Heart left ventricle (tissue), 13 donors: ENCODE measurements at regions not wholly inside any gene's neighbourhood (a gene's known extent, or its start where the extent isn't known, plus 50 kb on each side); places are given as distances from the start of the nearest gene placed in this dataset.

ENCODE experiments used
- POLR2A ChIP-seq, 2 donors: fragments of 450-650 bp; IDR thresholded peaks; one replicate each; pipeline ENCODE4 v1.6.1; 2017; ENCODE audit warnings: antibody characterized with exemption in 2 of 2, mild to moderate bottlenecking in 2 of 2, moderate library complexity in 2 of 2
- TF ChIP-seq, protein P1 (sequence below), 12 donors: fragments of 200-600 bp; sonication (generic) in 4 of 12; IDR thresholded peaks; one replicate each; pipeline versions ENCODE4 v1.5.0 to v1.8.0; 2018 to 2022; ENCODE audit warnings: antibody characterized with exemption in 12 of 12, mild to moderate bottlenecking in 5 of 12
- donor health status: ischemic (EF 13 %, LVEDD 7.1; RV severe dilation, severe dysfunction).
- donor health status: DM: no; HTN: yes; CAD: no.
- donor health status: DM: no; HTN: no; CAD: no.
- donor health status: ischemic (EF 25% LVEDD 6.9; RV normal size, moderate dysfunction).
- donor health status: ischemic (EF 25% LVEDD 5.7; RV mildly dilated, moderate dysfunction).
- donor health status: ischemic (EF 35%, LVEDD 5.7; RV mildly dilated, moderate dysfunction).
- donor health status: nonischemic (EF 11% LVEDD 7.7; RV severe dilation, severe dysfunction).
- donor health status: DM: yes; HTN: yes; CAD: no.
- donor health status: PGD.
- donor health status: ischemic (EF 29% LVEDD 5.4; RV normal size, mild dysfunction).
- donor health status: nonischemic (EF 23%, LVEDD 6.1; RV moderate dilation, normal function).

GRCh38 chr2:42850016-42850805, 57.8 kb upstream of the HAAO start:
- TF ChIP-seq, protein P1, sequence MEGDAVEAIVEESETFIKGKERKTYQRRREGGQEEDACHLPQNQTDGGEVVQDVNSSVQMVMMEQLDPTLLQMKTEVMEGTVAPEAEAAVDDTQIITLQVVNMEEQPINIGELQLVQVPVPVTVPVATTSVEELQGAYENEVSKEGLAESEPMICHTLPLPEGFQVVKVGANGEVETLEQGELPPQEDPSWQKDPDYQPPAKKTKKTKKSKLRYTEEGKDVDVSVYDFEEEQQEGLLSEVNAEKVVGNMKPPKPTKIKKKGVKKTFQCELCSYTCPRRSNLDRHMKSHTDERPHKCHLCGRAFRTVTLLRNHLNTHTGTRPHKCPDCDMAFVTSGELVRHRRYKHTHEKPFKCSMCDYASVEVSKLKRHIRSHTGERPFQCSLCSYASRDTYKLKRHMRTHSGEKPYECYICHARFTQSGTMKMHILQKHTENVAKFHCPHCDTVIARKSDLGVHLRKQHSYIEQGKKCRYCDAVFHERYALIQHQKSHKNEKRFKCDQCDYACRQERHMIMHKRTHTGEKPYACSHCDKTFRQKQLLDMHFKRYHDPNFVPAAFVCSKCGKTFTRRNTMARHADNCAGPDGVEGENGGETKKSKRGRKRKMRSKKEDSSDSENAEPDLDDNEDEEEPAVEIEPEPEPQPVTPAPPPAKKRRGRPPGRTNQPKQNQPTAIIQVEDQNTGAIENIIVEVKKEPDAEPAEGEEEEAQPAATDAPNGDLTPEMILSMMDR (IDR thresholded peaks at IDR 0.05), result no peak
- no peak for TF ChIP-seq POLR2A (IDR thresholded peaks at IDR 0.05)
